GM19438 (cell line): ENCODE measurements at regions not wholly inside any gene's neighbourhood (a gene's known extent, or its start where the extent isn't known, plus 50 kb on each side); places are given as distances from the start of the nearest gene placed in this dataset.

Experiments used
- ATAC-seq: cut with Tn5 transposase; IDR thresholded peaks from one replicate; pipeline ENCODE4 v1.9.1; 2021; ENCODE audit warnings: low read depth; ENCODE audit not compliant: unreplicated experiment

DNA sequence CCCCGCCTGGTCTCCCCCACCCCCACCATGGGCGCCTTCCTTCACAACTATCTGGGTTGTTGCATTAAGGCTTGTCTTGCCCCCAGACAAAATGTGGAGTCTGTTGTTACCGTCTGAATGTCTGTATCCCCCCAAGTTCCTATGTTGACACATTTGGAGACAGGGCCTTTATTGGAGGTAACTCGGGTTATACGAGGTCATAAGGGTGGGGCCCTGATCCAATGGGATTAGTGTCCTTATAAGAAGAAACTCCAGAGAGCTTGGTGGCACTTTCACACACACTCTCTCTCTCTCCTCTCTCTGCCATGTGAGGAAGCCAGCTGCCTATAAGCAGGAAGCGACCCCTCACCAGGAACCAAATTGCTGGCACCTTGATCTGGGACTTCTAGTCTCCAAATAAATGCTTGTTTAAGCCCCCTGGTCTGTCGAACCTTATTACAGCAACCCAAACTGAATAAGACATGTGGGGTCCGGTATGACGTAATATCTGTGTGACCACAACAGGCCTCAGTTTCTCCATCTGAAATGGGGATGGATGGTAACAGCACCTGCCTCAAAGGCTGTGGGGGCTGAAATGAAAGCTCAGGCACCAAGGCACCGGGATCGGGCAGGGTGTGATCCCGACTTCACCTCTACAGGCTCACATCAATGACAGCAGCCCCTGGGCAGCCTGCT lies 222.3 kb downstream of the CTTN start:
- no peak for ATAC-seq

GRCh38 chr11:70621241-70621640 lies 222.9 kb downstream of the CTTN start:
- no peak for ATAC-seq

- no peak for ATAC-seq
Observed at GRCh38 chr11:70622091-70622490, 223.8 kb downstream of the CTTN start.

- no peak for ATAC-seq
Observed at GRCh38 chr11:70623906-70624597, 225.7 kb downstream of the CTTN start.

GRCh38 chr11:70624598-70624993 lies 226.3 kb downstream of the CTTN start:
- ATAC-seq = no peak

DNA sequence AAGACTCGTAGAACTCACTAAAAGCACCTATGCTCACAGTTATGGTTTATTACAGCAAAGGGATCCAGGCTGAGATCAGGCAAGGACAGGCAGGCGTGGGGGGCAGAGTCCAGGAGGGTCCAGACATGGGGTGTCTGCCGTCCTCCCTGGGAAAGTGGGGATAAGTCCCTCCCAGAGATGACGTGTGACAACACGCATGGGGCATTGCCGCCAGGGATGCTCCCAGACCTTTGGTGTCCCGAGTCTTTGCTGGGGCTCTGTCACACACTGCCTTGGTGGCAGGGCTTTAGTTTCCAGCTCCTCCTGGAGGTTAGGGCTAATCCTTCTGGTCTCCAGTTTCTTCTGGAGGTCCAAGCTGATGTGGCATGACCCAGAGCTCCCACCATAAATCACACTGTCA lies 226.7 kb downstream of the CTTN start:
- no peak for ATAC-seq

GRCh38 chr11:70625582-70626518 lies 227.5 kb downstream of the CTTN start:
- no peak for ATAC-seq

- ATAC-seq = no peak
Observed at GRCh38 chr11:70627219-70627618, 228.9 kb downstream of the CTTN start.

- ATAC-seq = no peak
Observed at GRCh38 chr11:70628176-70628854, 230.0 kb downstream of the CTTN start.

DNA sequence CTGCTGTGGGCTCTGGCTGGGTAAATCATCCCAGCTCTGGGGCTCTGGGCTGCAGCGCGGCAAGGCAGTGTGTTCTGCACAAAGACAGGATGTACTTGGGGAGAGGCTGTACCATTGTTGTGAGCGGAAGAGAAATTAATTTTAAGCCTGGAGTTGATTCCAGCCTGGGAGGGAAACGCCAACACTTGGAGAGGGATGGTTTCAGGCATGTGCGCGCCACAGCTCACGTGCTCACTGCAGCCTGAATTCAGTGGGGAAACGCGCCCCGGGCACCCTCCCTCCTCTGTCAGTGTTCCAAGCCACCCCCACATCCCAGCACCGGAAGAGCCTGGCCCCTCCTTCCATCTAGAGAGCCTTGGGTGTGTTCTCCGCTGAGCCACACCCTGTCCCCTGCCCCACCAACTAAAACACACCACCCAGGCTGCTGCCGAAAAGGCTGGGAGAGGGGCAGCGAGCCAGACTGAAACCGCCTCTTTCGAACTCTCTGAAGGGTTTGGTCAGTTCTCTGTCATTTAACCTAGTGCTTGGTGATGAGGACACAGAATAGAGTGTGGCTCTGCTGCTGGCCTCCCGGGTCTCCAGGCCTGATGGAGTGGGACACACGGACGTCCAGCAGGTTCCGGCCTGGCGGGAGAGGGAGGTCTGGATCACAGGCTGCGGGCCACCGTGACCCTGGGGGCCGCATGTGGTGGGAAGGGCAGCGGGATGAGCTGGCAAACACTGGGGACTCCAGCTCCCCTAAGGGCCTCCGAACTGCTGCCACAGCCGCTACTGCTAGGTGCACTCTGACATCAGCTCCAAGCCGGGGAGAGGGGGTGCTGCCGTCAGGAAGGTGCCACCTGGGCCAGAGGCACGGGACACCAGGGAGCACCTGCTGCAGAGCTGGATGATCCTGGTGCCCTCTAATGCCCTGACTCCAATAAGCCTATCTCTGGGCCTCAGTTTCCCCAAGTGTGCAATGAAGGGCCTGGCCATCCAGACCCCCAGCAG lies 230.8 kb downstream of the CTTN start:
- no peak for ATAC-seq

- no peak for ATAC-seq
Observed at GRCh38 chr11:70630068-70630467, 231.7 kb downstream of the CTTN start.

GRCh38 chr11:70630816-70631623 lies 232.7 kb downstream of the CTTN start:
- ATAC-seq = no peak

- ATAC-seq = no peak
Observed at GRCh38 chr11:70631624-70632047, 233.3 kb downstream of the CTTN start.

GRCh38 chr11:70633610-70634009 lies 235.3 kb downstream of the CTTN start:
- no peak for ATAC-seq

DNA sequence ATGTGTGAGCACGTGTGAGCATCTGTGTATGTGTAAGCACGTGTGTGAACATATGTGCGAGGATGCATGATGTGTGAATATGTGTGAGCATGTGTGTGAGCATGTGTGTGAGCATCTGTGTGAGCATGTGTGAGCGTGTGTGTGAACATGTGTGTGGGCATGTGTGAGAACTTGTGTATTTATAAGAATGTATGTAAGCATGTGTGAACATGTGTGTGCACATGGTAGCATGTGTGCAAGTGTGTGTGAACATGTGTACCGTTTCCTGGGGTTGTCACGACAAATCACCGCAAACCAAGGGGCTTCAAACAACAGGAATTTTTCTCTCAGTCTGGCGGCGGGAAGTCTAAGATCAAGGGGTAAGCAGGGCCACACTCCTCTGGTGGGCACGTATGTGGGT lies 238.3 kb downstream of the CTTN start:
- ATAC-seq = no peak

DNA sequence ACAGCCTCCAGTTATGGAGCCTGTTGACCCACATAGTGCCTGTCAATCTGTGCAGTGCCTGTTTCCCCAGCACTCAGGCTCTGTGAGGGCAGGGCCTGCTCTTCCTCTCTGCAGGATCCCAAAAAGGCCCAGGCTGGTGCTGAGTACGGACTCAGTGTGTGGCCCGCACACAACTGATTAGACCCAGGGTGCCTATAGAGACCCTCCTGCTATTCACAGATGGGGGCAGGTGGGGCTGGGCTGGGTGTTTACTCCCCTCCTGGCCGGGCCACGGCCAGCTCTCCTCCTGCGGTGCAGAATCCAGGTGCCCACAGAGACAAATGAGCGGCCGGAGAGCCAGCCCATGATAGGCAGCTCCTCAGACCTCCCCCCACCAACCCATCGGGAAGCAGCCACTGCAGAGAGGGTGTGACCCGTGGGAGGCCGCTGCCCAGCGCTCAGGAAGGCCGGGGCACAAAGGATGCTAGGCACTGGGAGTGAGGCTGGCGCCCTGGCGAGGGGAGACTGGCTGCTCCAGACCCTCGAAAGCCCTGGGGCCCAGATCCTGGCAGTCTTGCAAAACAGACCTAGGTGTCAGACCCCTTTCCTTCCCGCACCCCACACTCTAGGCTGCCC lies 239.0 kb downstream of the CTTN start:
- no peak for ATAC-seq

GRCh38 chr11:70637949-70638583 lies 239.7 kb downstream of the CTTN start:
- no peak for ATAC-seq

GRCh38 chr11:70640408-70640807 lies 242.1 kb downstream of the CTTN start:
- no peak for ATAC-seq
